ENCODE measurements at regions not wholly inside any gene's neighbourhood (a gene's known extent, or its start where the extent isn't known, plus 50 kb on each side); places are given as distances from the start of the nearest gene placed in this dataset.

DNA sequence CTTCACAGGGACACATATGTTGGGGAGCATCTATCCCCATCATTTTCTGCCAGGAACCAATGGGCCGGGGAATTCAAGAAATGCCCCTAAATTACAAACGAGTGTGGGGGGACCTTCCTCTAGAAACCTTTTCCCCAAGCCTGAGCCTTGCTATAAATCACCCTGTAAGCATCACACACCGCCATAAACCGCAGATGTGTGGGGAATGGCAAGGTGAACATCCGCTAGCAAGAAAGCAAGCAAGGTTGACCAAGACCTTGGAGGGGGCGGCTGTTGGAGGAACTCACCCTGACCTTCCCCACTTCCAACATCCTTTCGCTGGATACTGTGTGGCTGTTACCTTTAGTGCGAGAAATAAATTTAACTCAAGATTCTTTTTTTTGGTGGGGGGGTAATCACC, 693.3 kb upstream of the TBX3 start:
- H3K4me3 Mint-ChIP-seq (ENCODE audit: unreplicated experiment): no peak overlapping the region
- no peak for DNase-seq (ENCODE audit: unreplicated experiment)
- intact Hi-C loops (cut with micrococcal nuclease): no loop called here
- H3K4me1 Mint-ChIP-seq (ENCODE audit: insufficient read depth, unreplicated experiment): peaks cover 11% of the 10 kb centered on the region
- H3K36me3 Mint-ChIP-seq (ENCODE audit: insufficient read depth, unreplicated experiment): no peaks in the 10 kb centered on the region
- H3K9me3 Mint-ChIP-seq (ENCODE audit: unreplicated experiment): no peaks in the 10 kb centered on the region
- no peaks in the 10 kb centered on the region for H3K27me3 Mint-ChIP-seq (ENCODE audit: insufficient read depth, unreplicated experiment)
- TF ChIP-seq, protein P1, sequence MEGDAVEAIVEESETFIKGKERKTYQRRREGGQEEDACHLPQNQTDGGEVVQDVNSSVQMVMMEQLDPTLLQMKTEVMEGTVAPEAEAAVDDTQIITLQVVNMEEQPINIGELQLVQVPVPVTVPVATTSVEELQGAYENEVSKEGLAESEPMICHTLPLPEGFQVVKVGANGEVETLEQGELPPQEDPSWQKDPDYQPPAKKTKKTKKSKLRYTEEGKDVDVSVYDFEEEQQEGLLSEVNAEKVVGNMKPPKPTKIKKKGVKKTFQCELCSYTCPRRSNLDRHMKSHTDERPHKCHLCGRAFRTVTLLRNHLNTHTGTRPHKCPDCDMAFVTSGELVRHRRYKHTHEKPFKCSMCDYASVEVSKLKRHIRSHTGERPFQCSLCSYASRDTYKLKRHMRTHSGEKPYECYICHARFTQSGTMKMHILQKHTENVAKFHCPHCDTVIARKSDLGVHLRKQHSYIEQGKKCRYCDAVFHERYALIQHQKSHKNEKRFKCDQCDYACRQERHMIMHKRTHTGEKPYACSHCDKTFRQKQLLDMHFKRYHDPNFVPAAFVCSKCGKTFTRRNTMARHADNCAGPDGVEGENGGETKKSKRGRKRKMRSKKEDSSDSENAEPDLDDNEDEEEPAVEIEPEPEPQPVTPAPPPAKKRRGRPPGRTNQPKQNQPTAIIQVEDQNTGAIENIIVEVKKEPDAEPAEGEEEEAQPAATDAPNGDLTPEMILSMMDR (IDR thresholded peaks at IDR 0.05; ENCODE audit: unreplicated experiment): no peak
- H3K27ac Mint-ChIP-seq (ENCODE audit: low read depth, unreplicated experiment): no peak overlapping the region
- ChIA-PET POLR2A (no interaction called here), CTCF (no interaction called here)
- no TSS peak for BruUV-seq (replicated peaks)

DNA sequence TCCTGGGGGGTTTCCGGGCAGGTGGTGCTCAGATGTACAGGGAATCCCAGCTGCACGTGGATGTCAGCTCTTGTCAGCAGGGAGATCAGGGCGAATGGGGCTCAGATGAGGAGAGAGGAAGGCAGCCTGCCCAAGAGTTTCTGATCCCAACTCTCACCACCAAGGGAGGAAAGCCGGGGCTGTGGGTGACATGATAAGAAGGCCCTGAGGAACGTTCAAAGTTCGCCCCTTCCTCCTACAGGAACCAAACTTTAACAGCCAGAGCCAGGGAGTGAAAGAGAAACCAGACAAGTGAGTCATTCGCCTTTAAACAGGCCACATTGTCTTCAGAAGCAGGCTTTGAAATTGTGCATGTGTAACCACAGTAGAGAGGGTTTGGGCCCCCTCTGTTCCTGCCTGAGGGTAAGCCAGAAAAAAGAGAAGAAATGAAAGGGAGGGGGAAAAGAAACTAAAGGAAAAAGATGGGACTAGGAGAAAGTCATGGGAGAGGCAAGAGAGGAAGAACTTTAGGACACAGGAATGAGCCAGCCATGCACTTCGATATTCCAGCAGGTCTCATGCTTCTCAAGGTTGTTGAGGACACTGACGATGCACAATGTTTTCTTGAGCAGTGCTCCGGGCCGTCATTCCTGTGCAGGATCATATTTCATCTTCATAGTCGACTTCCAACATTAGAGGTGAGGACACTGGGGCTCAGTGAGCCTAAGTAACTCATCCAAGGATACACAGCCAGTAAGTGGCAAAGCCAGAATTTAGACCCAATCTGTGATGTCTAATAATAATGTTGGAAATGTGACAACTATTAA, 691.4 kb upstream of the TBX3 start:
- ChIA-PET CTCF (interaction anchor here (0.7 kb wide), 1 partner anchor 7 kb away, joined by 4 read pairs; no protein-coding TSS in a partner anchor), POLR2A (interaction anchor here (0.6 to 1.7 kb wide), 2 partner anchors 8 to 21 kb away, joined by 3 to 5 read pairs; no protein-coding TSS in a partner anchor)
- Mint-ChIP-seq H3K36me3 (ENCODE audit: insufficient read depth, unreplicated experiment) (no peaks in the 10 kb centered on the region), H3K9me3 (ENCODE audit: unreplicated experiment) (no peaks in the 10 kb centered on the region), H3K4me3 (ENCODE audit: unreplicated experiment) (no peak overlapping the region), H3K27me3 (ENCODE audit: insufficient read depth, unreplicated experiment) (no peaks in the 10 kb centered on the region), H3K27ac (ENCODE audit: low read depth, unreplicated experiment) (peak overlapping the region; percentile 3), H3K4me1 (ENCODE audit: insufficient read depth, unreplicated experiment) (peaks cover 11% of the 10 kb centered on the region)
- intact Hi-C loops (cut with micrococcal nuclease): no loop called here
- peak; percentile 61 for DNase-seq (ENCODE audit: unreplicated experiment)
- TF ChIP-seq, protein P1 (IDR thresholded peaks at IDR 0.05; ENCODE audit: unreplicated experiment): no peak
- BruUV-seq (replicated peaks): no TSS peak

DNA sequence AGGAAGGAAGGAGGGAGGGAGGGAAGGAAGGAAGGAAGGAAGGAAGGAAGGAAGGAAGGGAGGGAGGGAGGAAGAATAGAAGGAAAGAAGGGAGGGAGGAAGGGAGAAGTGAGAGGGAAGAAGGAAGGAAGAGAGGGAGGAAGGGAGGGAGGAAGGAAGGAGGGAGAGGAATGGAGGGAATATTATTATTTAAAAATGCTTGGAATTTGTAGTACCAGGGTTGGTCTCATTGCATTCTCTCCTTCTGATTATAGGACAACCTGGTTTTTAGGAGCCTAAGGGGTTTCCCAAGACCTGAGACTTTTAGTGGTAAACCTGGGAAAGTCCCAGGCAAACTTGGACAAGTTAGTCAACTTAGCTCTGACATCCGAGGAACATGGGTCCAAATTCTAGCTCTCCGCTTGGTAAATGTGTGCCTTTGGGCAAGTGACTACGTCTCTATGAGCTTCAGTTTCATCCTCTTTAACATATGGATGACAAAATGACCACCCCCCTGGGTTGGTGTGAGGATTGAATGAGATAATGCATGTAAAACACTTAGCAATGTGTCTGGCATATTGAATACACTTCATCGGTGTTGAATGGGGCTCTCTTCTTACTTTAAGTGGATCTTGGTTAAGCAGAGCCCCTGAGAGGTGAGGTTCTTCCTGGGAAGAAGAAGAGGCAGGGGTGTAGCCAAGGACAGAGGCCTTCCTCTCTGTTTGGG, 690.7 kb upstream of the TBX3 start:
- Mint-ChIP-seq H3K27ac (ENCODE audit: low read depth, unreplicated experiment) (peak overlapping the region; percentile 3), H3K4me1 (ENCODE audit: insufficient read depth, unreplicated experiment) (peaks cover 11% of the 10 kb centered on the region), H3K9me3 (ENCODE audit: unreplicated experiment) (no peaks in the 10 kb centered on the region), H3K4me3 (ENCODE audit: unreplicated experiment) (no peak overlapping the region), H3K36me3 (ENCODE audit: insufficient read depth, unreplicated experiment) (no peaks in the 10 kb centered on the region), H3K27me3 (ENCODE audit: insufficient read depth, unreplicated experiment) (no peaks in the 10 kb centered on the region)
- BruUV-seq (replicated peaks): no TSS peak
- CTCF ChIA-PET: interaction anchor here (0.5 to 0.7 kb wide), 3 partner anchors 8 to 43 kb away, joined by 3 to 4 read pairs (median 4); no protein-coding TSS in a partner anchor
- POLR2A ChIA-PET: interaction anchor here (0.6 to 1.7 kb wide), 2 partner anchors 9 to 21 kb away, joined by 3 to 5 read pairs; no protein-coding TSS in a partner anchor
- no peak for DNase-seq (ENCODE audit: unreplicated experiment)
- intact Hi-C loops (cut with micrococcal nuclease): no loop called here
- TF ChIP-seq, protein P1 (IDR thresholded peaks at IDR 0.05; ENCODE audit: unreplicated experiment): no peak

DNA sequence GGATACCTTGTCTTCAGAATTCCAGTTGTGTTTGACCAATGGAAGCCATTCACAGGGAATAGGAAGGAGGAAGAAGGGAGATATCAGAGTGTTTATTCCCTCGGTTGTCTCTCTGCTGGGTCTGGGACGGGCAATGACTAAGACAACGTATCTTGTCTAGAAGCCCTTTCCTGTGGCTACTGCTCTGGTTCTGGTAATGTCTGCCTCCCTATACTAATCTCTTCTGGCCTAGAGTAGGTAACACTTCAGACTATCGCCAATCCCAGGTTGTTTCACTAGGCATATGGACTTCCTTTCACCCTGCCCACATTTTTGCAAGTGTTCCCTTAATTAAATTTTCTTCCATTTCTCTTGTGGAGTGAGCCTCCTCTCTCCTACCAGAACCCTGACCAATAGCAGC, 687.7 kb upstream of the TBX3 start:
- Mint-ChIP-seq H3K4me1 (ENCODE audit: insufficient read depth, unreplicated experiment) (peaks cover 11% of the 10 kb centered on the region), H3K4me3 (ENCODE audit: unreplicated experiment) (no peak overlapping the region), H3K27me3 (ENCODE audit: insufficient read depth, unreplicated experiment) (no peaks in the 10 kb centered on the region), H3K9me3 (ENCODE audit: unreplicated experiment) (no peaks in the 10 kb centered on the region), H3K27ac (ENCODE audit: low read depth, unreplicated experiment) (no peak overlapping the region), H3K36me3 (ENCODE audit: insufficient read depth, unreplicated experiment) (no peaks in the 10 kb centered on the region)
- ChIA-PET CTCF (no interaction called here), POLR2A (no interaction called here)
- no peak for DNase-seq (ENCODE audit: unreplicated experiment)
- no TSS peak for BruUV-seq (replicated peaks)
- intact Hi-C loops (cut with micrococcal nuclease): no loop called here
- TF ChIP-seq, protein P1 (IDR thresholded peaks at IDR 0.05; ENCODE audit: unreplicated experiment): no peak
